ENCODE measurements at regions not wholly inside any gene's neighbourhood (a gene's known extent, or its start where the extent isn't known, plus 50 kb on each side); places are given as distances from the start of the nearest gene placed in this dataset.

GRCh38 chr13:109307027-109307426 lies 479.4 kb downstream of the IRS2 start:
- H3K36me3 ChIP-seq (ENCODE audit: control insufficient read depth, insufficient read depth, low read length): no peaks in the 10 kb centered on the region
- Mint-ChIP-seq H3K27me3 (no peaks in the 10 kb centered on the region), H3K4me1 (no peaks in the 10 kb centered on the region), H3K36me3 (no peaks in the 10 kb centered on the region), H3K4me3 (no peak overlapping the region), H3K27ac (no peak overlapping the region), H3K9me3 (no peaks in the 10 kb centered on the region)
- no peak overlapping the region for H3K4me3 ChIP-seq (ENCODE audit: low read depth, low read length)
- no peak overlapping the region for H3K27ac ChIP-seq (ENCODE audit: insufficient read depth, low read length, poor library complexity, severe bottlenecking)
- H3K9me3 ChIP-seq (ENCODE audit: control insufficient read depth in 2 of 2, low read length in 2 of 2): no peaks in the 10 kb centered on the region
- DNase-seq (no peak), ATAC-seq (ENCODE audit: low read depth in 2 of 2) (no peak)
- H3K4me1 ChIP-seq (ENCODE audit: control insufficient read depth, insufficient read depth, low read length, poor library complexity, severe bottlenecking): no peaks in the 10 kb centered on the region
- no peaks in the 10 kb centered on the region for H3K27me3 ChIP-seq (ENCODE audit: control insufficient read depth, insufficient read depth, low read length)

- Mint-ChIP-seq H3K36me3 (no peaks in the 10 kb centered on the region), H3K4me3 (no peak overlapping the region), H3K9me3 (peaks cover 0 to 2% (median 0%) of the 10 kb centered on the region in 7 donors), H3K27ac (no peak overlapping the region), H3K4me1 (no peaks in the 10 kb centered on the region), H3K27me3 (no peaks in the 10 kb centered on the region)
- no peak for ATAC-seq (ENCODE audit: low read depth in 2 of 2)
- Histone ChIP-seq H3K27ac (ENCODE audit: insufficient read depth, low read length, poor library complexity, severe bottlenecking) (no peak overlapping the region), H3K4me1 (ENCODE audit: control insufficient read depth, insufficient read depth, low read length, poor library complexity, severe bottlenecking) (no peaks in the 10 kb centered on the region), H3K9me3 (ENCODE audit: control insufficient read depth in 2 of 2, low read length in 2 of 2) (no peaks in the 10 kb centered on the region), H3K4me3 (ENCODE audit: low read depth, low read length) (no peak overlapping the region), H3K36me3 (ENCODE audit: control insufficient read depth, insufficient read depth, low read length) (no peaks in the 10 kb centered on the region), H3K27me3 (ENCODE audit: control insufficient read depth, insufficient read depth, low read length) (no peaks in the 10 kb centered on the region)
- no peak for DNase-seq
Measured at GRCh38 chr13:109301726-109302125, 484.7 kb downstream of the IRS2 start.

DNA sequence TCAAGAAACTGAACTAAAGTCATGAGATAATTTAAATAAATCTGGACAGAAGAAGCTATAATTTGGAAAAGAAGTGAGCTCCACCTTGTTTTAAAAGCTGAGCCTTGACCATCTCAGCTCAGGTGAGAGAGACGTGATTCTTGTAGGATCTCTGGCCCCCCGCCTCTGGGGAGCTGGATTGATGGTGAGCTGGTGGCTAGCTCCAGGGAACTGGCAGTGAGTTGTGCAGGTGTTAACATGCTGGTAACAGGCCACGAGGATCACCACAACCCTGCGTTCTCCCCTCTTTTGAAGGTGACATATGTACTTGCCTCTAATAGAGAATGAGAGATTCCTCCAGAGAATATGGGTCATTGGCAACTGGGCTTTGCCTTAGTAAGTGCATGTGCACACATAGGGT lies 485.1 kb downstream of the IRS2 start:
- Histone ChIP-seq H3K9me3 (ENCODE audit: control insufficient read depth in 2 of 2, low read length in 2 of 2) (no peaks in the 10 kb centered on the region), H3K27ac (ENCODE audit: insufficient read depth, low read length, poor library complexity, severe bottlenecking) (no peak overlapping the region), H3K27me3 (ENCODE audit: control insufficient read depth, insufficient read depth, low read length) (no peaks in the 10 kb centered on the region), H3K4me3 (ENCODE audit: low read depth, low read length) (no peak overlapping the region), H3K36me3 (ENCODE audit: control insufficient read depth, insufficient read depth, low read length) (no peaks in the 10 kb centered on the region), H3K4me1 (ENCODE audit: control insufficient read depth, insufficient read depth, low read length, poor library complexity, severe bottlenecking) (no peaks in the 10 kb centered on the region)
- Mint-ChIP-seq H3K27me3 (no peaks in the 10 kb centered on the region), H3K27ac (no peak overlapping the region), H3K4me1 (no peaks in the 10 kb centered on the region), H3K36me3 (no peaks in the 10 kb centered on the region), H3K4me3 (no peak overlapping the region), H3K9me3 (peaks cover 0 to 2% (median 0%) of the 10 kb centered on the region in 7 donors)
- no peak for DNase-seq
- ATAC-seq (ENCODE audit: low read depth in 2 of 2): no peak

- Histone ChIP-seq H3K27me3 (ENCODE audit: control insufficient read depth, insufficient read depth, low read length) (no peaks in the 10 kb centered on the region), H3K4me1 (ENCODE audit: control insufficient read depth, insufficient read depth, low read length, poor library complexity, severe bottlenecking) (no peaks in the 10 kb centered on the region), H3K9me3 (ENCODE audit: control insufficient read depth in 2 of 2, low read length in 2 of 2) (no peaks in the 10 kb centered on the region), H3K4me3 (ENCODE audit: low read depth, low read length) (no peak overlapping the region), H3K36me3 (ENCODE audit: control insufficient read depth, insufficient read depth, low read length) (no peaks in the 10 kb centered on the region), H3K27ac (ENCODE audit: insufficient read depth, low read length, poor library complexity, severe bottlenecking) (no peak overlapping the region)
- Mint-ChIP-seq H3K4me3 (no peak overlapping the region), H3K9me3 (peaks cover 0 to 3% (median 0%) of the 10 kb centered on the region in 7 donors), H3K36me3 (no peaks in the 10 kb centered on the region), H3K27ac (no peak overlapping the region), H3K27me3 (no peaks in the 10 kb centered on the region), H3K4me1 (no peaks in the 10 kb centered on the region)
- DNase-seq (no peak), ATAC-seq (ENCODE audit: low read depth in 2 of 2) (no peak)
Measured at GRCh38 chr13:109297628-109298027, 488.8 kb downstream of the IRS2 start.

GRCh38 chr13:109293166-109293565 lies 493.2 kb downstream of the IRS2 start:
- no peak overlapping the region for H3K27ac Mint-ChIP-seq
- H3K27me3 Mint-ChIP-seq: no peaks in the 10 kb centered on the region
- no peaks in the 10 kb centered on the region for H3K4me1 Mint-ChIP-seq
- peaks cover 0 to 5% (median 0%) of the 10 kb centered on the region in 7 donors for H3K9me3 Mint-ChIP-seq
- DNase-seq (no peak), ATAC-seq (ENCODE audit: low read depth in 2 of 2) (no peak)
- no peak overlapping the region for H3K27ac ChIP-seq (ENCODE audit: insufficient read depth, low read length, poor library complexity, severe bottlenecking)
- H3K4me1 ChIP-seq (ENCODE audit: control insufficient read depth, insufficient read depth, low read length, poor library complexity, severe bottlenecking): no peaks in the 10 kb centered on the region
- H3K36me3 ChIP-seq (ENCODE audit: control insufficient read depth, insufficient read depth, low read length): no peaks in the 10 kb centered on the region
- no peaks in the 10 kb centered on the region for H3K27me3 ChIP-seq (ENCODE audit: control insufficient read depth, insufficient read depth, low read length)
- no peaks in the 10 kb centered on the region for H3K36me3 Mint-ChIP-seq
- H3K4me3 Mint-ChIP-seq: no peak overlapping the region
- no peak overlapping the region for H3K4me3 ChIP-seq (ENCODE audit: low read depth, low read length)
- no peaks in the 10 kb centered on the region for H3K9me3 ChIP-seq (ENCODE audit: control insufficient read depth in 2 of 2, low read length in 2 of 2)

GRCh38 chr13:109288151-109288709 lies 498.2 kb downstream of the IRS2 start:
- no peak overlapping the region for H3K27ac Mint-ChIP-seq

DNA sequence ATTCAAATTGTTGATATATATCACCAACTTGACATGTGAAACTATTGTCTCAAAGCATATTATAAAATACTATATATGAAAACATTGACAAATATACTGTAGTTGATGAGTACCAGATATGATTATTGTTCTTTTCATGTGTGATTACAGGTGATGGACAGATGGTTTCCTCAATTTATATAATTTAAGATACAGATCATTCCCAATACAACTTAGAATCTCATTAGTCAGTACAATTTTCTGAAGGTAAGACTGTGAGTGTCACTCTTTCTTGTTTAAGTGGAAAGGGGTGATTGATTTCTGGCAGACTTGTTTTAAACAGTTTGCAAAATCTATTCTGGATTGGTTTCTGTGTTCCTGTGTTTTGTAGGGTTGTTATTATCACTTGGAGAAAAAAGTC lies 498.8 kb downstream of the IRS2 start:
- Mint-ChIP-seq H3K36me3 (no peaks in the 10 kb centered on the region), H3K27me3 (no peaks in the 10 kb centered on the region), H3K27ac (no peak overlapping the region), H3K9me3 (peaks cover 0 to 2% (median 0%) of the 10 kb centered on the region in 7 donors), H3K4me1 (no peaks in the 10 kb centered on the region), H3K4me3 (no peak overlapping the region)
- no peaks in the 10 kb centered on the region for H3K9me3 ChIP-seq (ENCODE audit: control insufficient read depth in 2 of 2, low read length in 2 of 2)
- H3K4me1 ChIP-seq (ENCODE audit: control insufficient read depth, insufficient read depth, low read length, poor library complexity, severe bottlenecking): no peaks in the 10 kb centered on the region
- ATAC-seq (ENCODE audit: low read depth in 2 of 2): no peak
- H3K4me3 ChIP-seq (ENCODE audit: low read depth, low read length): no peak overlapping the region
- no peak overlapping the region for H3K27ac ChIP-seq (ENCODE audit: insufficient read depth, low read length, poor library complexity, severe bottlenecking)
- H3K36me3 ChIP-seq (ENCODE audit: control insufficient read depth, insufficient read depth, low read length): no peaks in the 10 kb centered on the region
- no peaks in the 10 kb centered on the region for H3K27me3 ChIP-seq (ENCODE audit: control insufficient read depth, insufficient read depth, low read length)
- DNase-seq: no peak

More at GRCh38 chr13:109288151-109288709, 498.2 kb downstream of the IRS2 start:
- no peaks in the 10 kb centered on the region for H3K27me3 Mint-ChIP-seq
- H3K4me1 ChIP-seq (ENCODE audit: control insufficient read depth, insufficient read depth, low read length, poor library complexity, severe bottlenecking): no peaks in the 10 kb centered on the region
- no peaks in the 10 kb centered on the region for H3K4me1 Mint-ChIP-seq
- no peak overlapping the region for H3K4me3 Mint-ChIP-seq
- H3K27me3 ChIP-seq (ENCODE audit: control insufficient read depth, insufficient read depth, low read length): no peaks in the 10 kb centered on the region
- H3K36me3 ChIP-seq (ENCODE audit: control insufficient read depth, insufficient read depth, low read length): no peaks in the 10 kb centered on the region
- no peak for DNase-seq
- H3K9me3 ChIP-seq (ENCODE audit: control insufficient read depth in 2 of 2, low read length in 2 of 2): no peaks in the 10 kb centered on the region
- no peak for ATAC-seq (ENCODE audit: low read depth in 2 of 2)
- peaks cover 0 to 2% (median 0%) of the 10 kb centered on the region in 7 donors for H3K9me3 Mint-ChIP-seq
- no peaks in the 10 kb centered on the region for H3K36me3 Mint-ChIP-seq
- no peak overlapping the region for H3K4me3 ChIP-seq (ENCODE audit: low read depth, low read length)
- H3K27ac ChIP-seq (ENCODE audit: insufficient read depth, low read length, poor library complexity, severe bottlenecking): no peak overlapping the region

- Histone ChIP-seq H3K4me3 (ENCODE audit: low read depth, low read length) (no peak overlapping the region), H3K36me3 (ENCODE audit: control insufficient read depth, insufficient read depth, low read length) (no peaks in the 10 kb centered on the region), H3K27me3 (ENCODE audit: control insufficient read depth, insufficient read depth, low read length) (no peaks in the 10 kb centered on the region), H3K9me3 (ENCODE audit: control insufficient read depth in 2 of 2, low read length in 2 of 2) (no peaks in the 10 kb centered on the region), H3K4me1 (ENCODE audit: control insufficient read depth, insufficient read depth, low read length, poor library complexity, severe bottlenecking) (no peaks in the 10 kb centered on the region), H3K27ac (ENCODE audit: insufficient read depth, low read length, poor library complexity, severe bottlenecking) (no peak overlapping the region)
- Mint-ChIP-seq H3K27ac (no peak overlapping the region), H3K36me3 (no peaks in the 10 kb centered on the region), H3K4me3 (no peak overlapping the region), H3K27me3 (no peaks in the 10 kb centered on the region), H3K4me1 (no peaks in the 10 kb centered on the region), H3K9me3 (peaks cover 0 to 2% (median 0%) of the 10 kb centered on the region in 7 donors)
- DNase-seq (no peak), ATAC-seq (ENCODE audit: low read depth in 2 of 2) (no peak)
Measured at GRCh38 chr13:109285586-109285985, 500.8 kb downstream of the IRS2 start.

Data from CD4-positive, CD25-positive, alpha-beta regulatory T cell (primary cell).